GM18511 (cell line): ENCODE measurements at regions not wholly inside any gene's neighbourhood (a gene's known extent, or its start where the extent isn't known, plus 50 kb on each side); places are given as distances from the start of the nearest gene placed in this dataset.
"Not testable (repeated sequence)": the region's sequence is repeated elsewhere in the genome, so short reads cannot be mapped to it uniquely, and the experiment has no call there.

ENCODE experiments used
- ATAC-seq: cut with Tn5 transposase; IDR thresholded peaks from one replicate; pipeline ENCODE4 v1.9.1; 2021; ENCODE audit warnings: mild to moderate bottlenecking, moderate library complexity; ENCODE audit not compliant: unreplicated experiment

DNA sequence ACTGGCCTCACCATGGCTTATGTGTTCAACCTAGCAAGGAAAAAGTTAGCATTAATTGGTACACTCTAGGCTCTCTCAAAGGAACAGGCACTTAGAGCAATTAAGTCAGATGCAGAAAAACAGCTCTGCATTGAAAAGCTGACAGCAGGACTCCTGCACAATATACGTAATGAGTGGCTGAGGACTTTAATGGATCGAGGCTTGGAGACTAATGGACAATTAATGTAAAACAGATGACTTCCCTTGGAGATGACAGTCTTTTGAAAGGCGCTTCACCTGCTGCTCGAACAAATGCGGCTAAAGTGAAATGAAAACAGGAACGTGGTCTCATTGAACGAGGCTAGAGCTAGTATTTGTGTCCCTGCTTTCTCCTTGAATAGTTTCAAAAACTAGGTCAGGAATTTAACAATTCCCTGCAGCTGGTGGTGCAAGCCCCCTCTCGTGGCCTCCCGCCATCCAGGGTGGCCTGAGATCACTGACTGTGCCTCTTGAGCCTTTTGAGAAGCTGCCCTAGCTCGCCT is 137.1 kb downstream of the ELOVL4 start:
- no peak for ATAC-seq

DNA sequence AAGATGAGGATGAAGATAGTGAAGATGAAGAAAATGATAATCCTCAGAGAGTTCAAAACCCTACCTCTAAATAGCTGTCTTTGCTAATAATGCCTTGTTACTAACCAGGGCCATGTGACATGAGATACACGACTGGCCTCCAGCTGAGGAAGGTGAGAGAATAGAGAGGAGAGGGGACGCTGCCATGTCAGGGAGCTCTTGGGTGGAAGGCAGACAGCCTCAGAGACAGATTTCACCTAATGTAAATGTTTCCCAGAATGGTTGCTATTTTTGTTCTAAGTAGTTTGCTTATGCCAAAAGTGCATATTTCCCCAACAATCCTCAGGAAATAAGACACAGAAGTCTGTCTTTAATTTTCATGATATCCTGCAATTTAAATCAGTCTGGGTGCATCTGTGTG is 138.4 kb downstream of the ELOVL4 start:
- no peak for ATAC-seq

DNA sequence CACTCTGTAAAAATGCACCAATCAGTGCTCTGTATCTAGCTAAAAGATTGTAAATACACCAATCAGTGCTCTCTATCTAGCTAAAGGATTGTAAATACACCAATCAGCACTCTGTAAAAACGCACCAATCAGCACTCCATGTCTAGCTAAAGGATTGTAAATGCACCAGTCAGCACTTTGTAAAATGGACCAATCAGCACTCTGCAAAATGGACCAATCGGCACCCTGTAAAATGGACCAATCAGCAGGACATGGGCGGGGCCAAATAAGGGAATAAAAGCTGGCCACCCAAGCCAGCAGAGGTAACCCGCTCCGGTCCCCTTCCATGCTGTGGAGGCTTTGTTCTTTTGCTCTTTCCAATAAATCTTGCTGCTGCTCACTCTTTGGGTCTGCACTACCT is 140.7 kb downstream of the ELOVL4 start:
- not testable (repeated sequence) for ATAC-seq

DNA sequence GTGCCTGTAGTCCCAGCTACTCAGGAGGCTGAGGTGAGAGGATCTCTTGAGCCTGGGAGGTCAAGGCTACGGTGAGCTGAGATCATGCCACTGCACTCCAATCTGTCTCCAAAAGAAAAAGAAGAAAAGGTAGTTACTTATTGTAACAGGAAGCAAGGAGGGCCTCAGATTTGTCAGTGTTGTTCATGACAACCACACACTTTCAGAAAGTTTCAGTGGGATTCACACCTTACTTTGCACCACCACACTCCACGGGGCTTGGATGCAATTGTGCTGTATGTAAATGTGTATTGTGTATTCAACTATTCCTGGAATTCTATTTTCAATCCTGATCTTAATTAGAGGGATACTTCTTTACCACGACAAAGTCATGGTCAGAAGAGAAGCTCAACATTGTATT is 142.6 kb downstream of the ELOVL4 start:
- no peak for ATAC-seq

DNA sequence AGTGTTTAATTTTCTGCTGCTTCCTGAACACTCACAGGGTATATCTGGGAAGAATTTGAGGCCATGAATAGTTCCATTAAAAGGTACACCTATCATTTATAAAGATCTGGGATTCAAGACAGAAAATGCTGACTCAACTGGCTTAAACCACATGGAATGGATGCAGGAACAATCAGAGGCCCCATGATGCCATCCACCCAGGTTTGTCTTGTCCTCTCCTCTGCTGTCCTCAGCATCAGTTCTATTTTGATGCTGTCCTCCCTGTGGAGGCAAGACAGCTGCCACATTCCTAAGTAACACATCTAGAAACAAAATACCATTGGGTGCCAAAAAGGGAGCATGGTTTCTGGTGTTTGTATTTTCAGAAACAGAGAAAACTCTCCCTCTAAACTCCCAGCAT is 143.4 kb downstream of the ELOVL4 start:
- no peak for ATAC-seq

DNA sequence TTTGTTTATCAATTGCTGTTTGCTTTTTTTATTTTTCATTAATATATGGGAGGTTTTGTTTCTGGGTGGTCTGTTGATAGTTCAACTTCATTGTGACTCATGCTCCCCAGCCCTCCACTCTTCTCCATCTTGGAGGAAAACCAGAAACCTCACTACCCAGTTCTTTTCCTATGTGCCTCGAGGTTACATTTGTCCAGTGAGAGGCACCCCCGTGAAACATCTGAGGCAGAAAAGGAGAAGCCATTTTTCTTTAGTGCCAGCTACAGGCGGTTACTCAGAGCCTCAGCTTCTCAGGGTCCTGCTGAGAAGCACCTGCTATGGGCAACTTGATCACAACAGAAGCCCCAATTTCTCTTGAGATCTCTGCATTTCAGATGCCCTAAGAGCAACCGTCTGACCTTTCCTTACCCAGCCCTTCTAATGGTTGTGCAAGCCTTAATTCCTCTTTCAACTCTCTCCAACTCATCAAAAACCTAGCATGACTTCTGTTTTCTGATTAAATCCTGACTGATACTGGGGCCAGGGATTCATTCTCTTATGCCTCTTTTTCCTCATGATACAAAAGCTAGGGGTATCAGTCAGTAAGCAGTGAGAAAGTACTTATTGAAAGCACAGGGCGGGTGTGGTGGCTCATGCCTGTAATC is 144.6 kb downstream of the ELOVL4 start:
- no peak for ATAC-seq

DNA sequence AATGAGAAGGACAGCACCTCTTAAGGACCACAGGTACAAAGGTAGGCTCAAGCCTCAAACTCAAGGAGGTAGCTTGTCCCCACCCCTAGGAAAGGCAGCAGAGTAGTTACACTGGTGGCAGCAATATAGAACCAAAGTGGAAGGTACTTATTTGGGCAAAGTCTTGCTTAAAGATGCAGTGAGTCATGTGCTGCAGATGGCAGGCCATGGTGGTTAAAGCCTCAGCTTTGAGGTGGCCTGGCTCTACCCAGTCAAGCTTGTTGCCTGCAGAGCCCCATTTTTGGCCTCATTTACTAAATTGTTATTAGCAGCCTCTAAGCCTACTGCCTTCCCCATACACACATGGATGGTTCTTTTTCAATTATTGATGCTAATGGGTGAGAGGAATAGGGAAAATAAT is 146.0 kb downstream of the ELOVL4 start:
- no peak for ATAC-seq

DNA sequence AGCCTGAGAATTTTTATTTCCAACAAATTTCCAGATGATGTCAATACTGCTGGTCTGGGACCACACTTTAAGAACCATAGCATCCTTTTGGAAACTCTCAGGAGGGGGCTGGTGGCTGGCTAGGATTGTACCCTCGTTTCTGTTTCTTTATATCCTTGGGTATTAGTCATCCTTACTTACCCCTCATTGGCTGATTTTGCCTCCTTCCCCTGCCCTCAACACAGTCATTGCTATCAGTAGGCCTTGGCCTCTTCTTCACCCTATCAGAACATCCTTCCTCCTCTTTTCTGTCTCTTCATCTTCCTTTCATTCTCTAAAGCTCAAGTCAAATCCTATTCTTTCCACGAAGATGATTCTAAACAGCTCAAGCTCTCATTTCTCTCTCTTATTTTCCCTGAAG is 148.5 kb downstream of the ELOVL4 start:
- ATAC-seq, result no peak

DNA sequence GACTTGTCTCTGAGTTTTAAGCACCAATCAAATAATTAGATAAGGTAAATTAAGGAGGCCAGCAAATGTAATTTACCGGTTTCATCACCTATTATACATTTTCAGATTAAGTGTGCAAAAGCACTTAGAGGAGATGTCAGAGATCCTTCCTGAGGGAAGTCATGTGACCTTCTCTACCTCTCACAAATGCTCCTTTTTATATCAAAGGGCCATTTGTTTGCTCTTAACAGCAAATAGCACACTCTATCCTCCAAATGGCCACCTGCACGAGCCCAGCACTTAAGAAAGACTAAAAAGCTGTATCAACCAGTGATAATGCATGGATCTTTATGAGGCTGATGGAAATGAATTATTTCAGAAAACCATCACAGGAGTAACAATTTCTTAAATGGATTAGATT is 149.4 kb downstream of the ELOVL4 start:
- no peak for ATAC-seq

DNA sequence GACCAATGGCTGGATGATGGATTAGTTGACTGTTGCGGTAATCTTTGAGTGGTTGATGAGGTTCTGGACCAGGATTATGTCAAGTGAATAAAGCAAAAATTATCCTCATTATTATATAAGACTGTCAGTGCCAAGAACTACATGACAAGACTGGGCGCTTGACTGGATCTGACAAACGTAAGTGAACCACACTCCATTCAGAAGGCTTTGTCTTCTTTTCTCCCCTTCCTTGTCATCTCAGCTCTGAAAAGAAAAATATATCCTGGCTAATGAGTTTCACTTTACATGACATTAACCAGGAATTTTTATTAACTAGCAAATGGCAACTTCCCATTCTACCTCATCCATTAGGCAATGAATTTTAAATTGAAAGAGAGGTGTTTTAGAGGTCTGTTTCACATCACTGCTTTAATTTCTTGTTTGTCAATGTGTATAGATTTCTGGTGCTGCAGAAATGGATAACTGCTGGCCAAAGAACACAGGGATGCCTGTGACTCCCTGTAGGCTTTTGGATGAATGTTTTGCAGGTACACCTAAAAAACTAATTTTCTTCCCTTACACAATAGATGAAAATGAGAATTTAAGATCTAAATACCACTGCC is 150.1 kb downstream of the ELOVL4 start:
- ATAC-seq, result no peak

DNA sequence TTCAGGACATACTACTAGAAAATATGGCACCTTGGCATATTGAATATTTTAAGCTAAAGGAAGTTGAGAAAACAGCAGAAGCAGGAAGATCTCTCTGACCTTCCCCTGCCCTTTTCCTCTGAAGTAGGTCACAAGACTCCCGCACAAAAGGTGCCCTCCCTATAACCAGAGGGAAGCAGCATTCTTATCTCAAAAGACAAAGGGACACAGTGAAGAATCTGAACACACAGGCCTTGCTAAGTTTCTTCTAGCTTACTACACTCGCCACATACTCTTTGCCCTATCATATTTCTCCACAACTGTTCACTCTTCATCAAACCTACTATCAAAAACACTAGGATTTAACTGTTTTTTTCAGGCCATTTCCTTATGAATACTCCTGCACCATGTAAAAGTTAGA is 151.2 kb downstream of the ELOVL4 start:
- no peak for ATAC-seq

DNA sequence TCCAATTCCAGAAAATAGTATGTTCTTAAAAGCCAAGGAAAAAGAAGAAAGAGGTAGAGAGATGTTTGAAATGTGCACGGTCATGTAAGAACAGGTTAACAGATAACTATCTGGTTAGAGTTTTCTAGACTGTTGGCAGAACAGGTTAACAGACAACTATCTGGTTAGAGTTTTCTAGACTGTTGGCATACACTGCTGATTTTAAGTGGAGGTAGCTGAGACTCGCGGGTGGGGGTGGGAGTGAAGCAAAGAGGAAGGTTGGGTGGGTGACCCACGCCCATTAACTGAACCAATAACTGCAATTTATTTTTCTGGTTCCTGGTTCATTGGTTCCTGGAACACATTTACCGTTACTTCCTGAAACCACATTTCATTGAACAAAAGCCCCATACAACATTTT is 157.5 kb downstream of the ELOVL4 start:
- ATAC-seq, result no peak

DNA sequence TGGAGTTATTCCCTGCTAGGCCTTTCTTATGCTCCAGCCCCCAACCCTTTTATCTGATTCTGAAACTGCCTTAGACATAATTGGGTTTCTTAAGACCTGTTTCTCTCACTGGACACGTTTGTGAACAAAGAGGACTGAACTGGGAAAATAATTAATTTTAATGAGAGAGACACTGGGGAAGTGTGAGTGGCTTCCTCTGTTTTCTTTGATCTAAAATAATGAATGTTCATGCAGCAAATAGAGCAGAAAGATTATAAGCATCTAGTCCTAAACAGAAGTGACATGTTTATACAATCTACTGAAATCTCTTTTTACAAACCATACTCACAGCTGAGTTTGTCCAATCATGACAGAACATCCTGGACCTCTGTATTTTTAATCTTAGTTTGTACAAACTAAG is 157.6 kb downstream of the SH3BGRL2 start:
- no peak for ATAC-seq

DNA sequence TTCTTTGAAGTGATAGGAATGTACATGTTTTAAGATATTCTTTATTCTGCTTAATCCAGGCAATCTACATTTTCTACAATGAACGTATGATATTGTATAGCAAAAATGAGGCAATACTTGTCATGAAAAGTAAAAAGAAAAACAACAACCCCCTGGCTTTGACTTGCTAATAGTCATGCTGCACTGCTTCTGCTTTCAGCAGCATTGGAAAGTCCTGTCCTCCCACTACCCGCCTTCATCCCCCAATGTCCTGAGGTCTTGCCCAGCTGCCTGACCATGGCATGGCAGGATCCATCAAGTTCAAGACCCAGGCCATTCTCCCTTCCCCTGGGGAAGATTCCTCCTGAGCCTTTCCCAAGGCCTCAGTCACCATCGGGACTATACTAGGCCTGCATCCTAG is 156.5 kb downstream of the SH3BGRL2 start:
- ATAC-seq, result no peak

DNA sequence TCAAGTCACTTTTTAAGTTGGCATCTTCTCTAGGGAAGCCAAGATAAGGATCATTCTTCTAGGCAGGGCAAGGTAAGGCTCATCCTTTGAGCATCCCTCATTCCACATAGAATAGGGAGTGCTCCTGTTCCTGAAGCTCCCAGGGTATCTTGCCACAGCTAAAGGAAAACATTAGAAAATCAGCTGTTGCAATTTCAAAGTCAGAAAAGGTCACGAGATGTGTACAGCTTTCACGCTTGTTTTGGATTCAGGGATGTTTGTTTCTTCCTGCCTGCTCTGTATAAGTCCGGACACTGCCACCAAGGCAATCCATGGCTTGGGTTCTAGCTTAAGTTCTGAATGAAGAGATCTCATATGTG is 153.2 kb downstream of the SH3BGRL2 start:
- ATAC-seq, result no peak

DNA sequence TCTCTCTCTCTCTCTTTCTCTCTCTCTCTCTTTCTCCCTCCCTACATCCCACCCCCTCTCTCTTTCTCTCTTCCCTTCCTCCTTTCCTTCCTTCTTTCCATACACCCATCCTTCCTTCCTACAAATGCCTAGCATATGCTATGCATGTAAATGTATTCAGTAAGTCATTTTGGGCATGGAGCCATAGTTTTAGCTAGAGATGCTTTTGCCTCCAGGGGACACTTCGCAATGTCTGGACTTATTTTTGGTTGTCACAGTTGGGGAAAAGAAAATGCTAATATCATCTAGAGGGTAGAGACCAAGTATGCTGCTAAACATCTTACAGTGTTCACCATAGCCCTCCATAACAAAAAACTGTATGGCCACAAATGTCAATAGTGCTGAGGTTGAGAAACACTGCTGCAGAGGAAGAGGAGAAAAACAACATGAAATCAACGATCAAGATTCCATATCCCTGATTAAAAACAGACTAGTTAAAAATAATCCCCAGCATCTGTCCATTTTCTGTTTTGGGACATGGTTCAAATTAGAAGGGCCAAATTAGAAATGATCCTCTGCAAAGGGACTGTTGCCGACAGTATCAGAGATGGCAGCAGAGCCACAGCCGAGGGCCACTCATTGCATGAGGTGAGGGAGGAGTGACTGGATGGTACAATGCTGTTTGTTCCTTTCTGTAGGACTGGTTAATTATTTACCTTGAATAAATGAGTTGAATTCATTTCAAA is 152.7 kb downstream of the SH3BGRL2 start:
- no peak for ATAC-seq

DNA sequence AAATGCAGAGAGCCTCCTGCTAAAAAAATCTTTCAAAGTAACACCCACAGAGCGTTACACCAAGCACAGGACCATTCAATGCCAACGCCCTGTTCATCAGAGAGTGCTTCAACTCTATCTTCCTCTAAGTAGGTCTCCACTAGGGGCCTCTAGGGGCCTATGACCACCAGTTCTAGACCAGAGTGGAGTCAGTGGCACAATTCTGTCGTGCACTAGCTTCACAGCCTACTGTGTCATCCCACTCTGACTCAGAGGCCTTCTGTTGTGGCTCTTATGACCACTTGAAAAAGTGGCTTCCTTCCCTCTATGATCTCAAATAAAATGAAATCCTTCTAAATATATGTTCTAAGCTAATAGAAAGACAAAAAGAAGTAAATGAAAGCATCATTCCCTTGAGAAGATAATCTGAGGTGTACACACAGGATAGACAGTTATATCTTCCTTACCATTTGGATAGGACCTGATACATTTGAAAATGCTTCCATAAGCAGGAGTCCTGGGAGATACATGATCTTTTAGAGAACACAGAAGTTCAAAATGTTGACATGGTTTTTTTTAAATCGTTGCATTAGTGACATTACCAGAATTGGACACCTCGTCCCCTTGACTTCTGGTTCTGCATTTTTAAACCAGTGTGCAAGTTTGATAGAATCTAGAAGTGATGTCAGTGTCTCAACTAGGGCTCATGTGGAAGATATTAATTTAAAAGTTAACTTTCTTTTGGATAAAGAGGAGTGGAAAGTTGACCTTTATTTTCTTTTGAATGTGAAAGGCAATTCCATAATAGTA is 151.9 kb downstream of the SH3BGRL2 start:
- no peak for ATAC-seq

DNA sequence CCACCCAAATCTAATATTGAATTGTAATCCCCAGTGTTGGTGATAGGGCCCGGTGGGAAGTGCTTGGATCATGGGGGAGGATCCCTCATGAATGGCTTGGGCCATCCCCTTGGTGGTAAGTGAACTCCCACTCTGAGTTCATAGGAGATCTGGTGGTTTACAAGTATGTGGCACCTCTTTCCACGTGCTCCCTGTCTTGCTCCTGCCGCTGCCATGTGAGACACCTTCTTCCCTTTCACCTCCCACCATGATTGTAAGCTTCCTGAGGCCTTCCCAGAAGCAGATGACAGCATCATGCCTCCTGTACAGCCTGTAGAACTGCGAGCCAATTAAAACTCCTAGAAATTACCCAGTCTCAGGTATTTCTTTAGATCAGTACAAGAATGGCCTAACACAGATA is 150.8 kb downstream of the SH3BGRL2 start:
- ATAC-seq, result no peak

DNA sequence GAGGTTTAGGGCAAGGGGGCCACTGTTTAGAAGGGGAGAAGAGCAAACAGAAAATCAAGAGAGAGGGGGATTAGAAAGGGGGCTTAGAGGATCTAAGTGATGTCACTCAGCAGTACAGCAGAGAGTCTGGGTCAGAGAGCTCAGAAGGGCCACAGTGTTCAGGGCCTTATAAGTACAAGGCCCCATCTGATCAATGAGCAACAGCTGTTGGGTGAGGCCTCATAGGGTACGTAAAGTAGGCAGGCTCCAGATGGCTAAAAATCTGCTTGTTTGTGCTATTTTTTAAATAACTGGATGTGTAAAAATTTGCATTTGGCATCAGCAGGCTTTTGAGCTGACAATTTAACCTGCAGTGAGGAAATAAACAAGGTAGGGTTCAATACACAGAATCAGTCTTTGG is 149.8 kb downstream of the SH3BGRL2 start:
- ATAC-seq, result no peak

DNA sequence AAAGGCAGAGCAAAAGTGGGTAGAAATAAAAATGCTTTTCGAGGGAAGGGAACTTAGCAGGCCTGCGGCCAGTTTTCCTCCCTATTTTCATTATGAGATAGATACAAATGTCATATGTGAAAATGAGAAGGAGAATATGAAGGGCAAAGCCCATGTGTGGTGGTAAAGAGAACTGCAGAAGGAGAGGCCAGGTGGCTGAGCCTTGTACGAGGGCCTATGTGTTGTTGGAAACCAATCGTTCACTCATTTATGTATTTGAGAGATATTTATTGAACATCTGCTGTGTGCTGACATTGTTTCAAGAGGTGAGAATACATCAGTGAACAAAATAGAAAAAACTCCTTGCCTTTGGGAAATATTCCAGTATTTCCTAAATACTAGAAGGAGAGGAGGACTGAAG is 147.7 kb downstream of the SH3BGRL2 start:
- ATAC-seq, result no peak

DNA sequence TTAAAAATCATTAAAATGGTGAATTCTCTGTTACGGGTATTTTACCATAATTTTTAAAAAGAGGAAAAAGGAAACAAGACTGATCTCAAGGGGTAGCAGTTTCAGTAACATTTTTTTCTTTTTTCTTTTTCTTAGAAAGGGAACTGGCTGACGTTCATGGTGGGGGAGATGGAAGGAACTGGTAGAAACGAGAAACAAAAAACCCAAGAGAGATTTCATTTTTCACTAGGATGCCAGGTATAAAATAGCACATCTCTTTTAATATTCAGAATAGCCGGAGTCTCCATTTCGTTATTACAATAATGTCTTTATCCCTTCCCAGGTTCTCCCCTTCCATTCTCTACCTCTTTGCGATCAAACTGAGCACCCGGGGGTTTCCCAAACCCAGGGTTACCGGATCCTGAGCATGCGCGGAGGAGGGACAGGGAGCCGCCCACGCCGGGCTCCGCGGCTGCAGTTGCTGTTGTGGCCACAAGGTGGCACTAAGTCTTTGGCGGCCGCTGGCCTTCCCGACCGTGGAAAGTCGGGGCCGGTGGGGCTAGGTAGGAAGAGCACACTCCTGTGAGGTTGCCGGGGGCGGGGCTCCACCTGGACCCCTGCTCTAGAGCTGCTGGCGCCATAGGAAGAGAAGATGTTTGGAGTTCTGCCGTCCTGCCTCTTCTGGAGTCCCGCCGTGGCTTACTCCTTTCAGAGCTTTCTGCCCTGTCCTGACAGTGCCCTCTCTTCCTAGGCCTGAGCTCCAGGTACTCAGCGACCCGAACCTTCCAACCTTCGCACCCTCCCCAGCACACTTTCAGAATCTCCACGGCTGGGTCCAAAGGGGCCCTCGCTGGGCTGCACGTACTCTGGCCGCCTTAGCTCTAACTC is 146.8 kb downstream of the SH3BGRL2 start:
- peak; percentile 90 for ATAC-seq
